Upper lobe of left lung (tissue), 4 donors: ENCODE measurements at regions not wholly inside any gene's neighbourhood (a gene's known extent, or its start where the extent isn't known, plus 50 kb on each side); places are given as distances from the start of the nearest gene placed in this dataset.

ENCODE experiments used
- EP300 ChIP-seq, 4 donors: sonication (generic); formaldehyde crosslinking; IDR thresholded peaks; one replicate each; pipeline ENCODE4 v1.5.1; 2017; ENCODE audit warnings: antibody characterized with exemption in 4 of 4, control low read depth in 2 of 4
- POLR2A ChIP-seq, 4 donors: fragments of 450-650 bp; IDR thresholded peaks; one replicate each; pipeline ENCODE4 v1.5.1; 2016 to 2017; ENCODE audit warnings: antibody characterized with exemption in 4 of 4, mild to moderate bottlenecking in 2 of 4

- TF ChIP-seq POLR2A (IDR thresholded peaks at IDR 0.05) (no peak), EP300 (IDR thresholded peaks at IDR 0.05) (no peak)
Measured at GRCh38 chrY:12642986-12643385, 58.0 kb upstream of the USP9Y start.
